OCI-M2 (cell line): ENCODE measurements at regions not wholly inside any gene's neighbourhood (a gene's known extent, or its start where the extent isn't known, plus 50 kb on each side); places are given as distances from the start of the nearest gene placed in this dataset.

Experiments used
- DNase-seq: peaks from one replicate; lab custom pipeline; 2025; ENCODE audit not compliant: unreplicated experiment; lab: John Stamatoyannopoulos, UW

- no peak for DNase-seq
Measured at GRCh38 chr6:132972971-132973370, 158.6 kb downstream of the RPS12 start.

DNA sequence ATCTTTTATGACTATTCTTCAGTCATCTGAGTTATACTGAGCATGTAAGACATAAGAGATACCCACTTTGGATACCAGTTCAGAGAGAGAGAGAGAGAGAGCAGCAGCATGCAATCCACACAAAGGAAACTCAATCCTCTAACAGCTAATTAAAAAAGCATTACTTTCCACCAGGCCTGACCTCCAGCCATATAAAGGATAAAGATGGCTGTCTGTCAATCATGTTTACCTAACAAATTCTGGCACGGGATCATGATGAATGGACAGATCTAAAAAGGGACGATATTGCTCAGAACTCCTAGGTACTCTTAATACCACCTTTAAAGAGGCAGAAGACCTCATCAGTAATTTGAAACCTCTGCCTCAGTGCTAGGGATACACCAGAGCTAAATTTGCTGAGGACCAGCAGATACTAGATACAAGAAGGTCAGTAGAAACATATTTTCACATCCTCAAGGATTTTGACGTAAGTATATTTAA lies 159.2 kb downstream of the RPS12 start:
- no peak for DNase-seq

DNA sequence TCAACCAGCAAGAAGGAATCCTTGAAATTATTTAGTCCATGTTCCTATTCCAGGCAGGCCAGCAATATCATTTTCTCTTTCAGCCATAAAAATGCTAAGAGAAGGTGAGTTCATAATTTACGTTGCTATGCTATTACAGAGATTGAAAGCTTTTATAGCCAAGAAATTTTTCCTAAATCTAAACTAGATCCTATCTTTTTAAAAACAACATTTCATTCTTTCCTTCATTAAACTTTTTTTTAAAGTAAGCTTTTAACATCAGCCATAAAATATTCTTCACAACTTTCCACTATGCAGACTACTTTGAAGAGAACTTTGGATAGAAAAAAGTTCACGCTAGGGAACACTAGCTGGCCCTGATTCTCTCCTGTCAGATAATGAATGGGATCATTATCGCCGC lies 159.8 kb downstream of the RPS12 start:
- no peak for DNase-seq

GRCh38 chr6:132977413-132977812 lies 163.0 kb downstream of the RPS12 start:
- DNase-seq = no peak

GRCh38 chr6:132978685-132979084 lies 164.3 kb downstream of the RPS12 start:
- no peak for DNase-seq

DNA sequence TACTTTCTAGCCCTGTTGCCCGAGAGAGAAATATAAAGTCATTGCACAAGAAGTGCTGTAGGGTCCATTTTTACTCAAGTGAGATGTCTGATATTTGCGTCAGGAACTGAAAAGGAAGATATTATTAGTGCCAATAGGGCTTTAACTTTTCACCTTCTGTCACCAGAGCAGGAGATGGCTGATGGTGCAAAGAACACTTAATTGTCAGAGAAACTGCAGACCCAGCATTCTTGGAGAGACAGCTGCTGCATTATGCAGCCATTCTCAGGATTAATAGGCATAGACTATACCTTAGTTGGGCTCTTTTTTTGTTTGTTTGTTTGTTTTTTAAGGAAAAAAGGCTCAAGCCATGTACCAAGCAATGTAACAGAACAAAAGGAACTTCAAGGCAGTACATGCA lies 179.4 kb downstream of the RPS12 start:
- no peak for DNase-seq

DNA sequence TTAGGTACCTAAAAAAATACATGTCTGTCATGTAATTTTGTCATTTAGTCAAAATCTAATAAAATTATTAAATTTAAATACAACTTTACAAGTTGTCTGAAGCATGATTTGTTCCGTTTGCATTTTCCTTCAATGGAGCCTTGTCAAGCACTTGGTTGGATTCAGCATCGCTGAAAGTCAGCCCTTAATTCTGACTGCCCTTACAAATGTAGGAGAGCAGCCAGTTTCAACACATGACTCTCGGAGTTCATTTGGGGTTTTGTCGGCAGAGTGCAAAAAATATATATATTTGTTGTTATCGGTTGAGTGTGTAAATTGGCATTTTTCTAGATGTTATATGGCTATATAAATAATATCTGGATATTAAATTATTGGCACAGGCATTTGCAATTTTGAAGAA lies 180.6 kb downstream of the RPS12 start:
- no peak for DNase-seq

DNA sequence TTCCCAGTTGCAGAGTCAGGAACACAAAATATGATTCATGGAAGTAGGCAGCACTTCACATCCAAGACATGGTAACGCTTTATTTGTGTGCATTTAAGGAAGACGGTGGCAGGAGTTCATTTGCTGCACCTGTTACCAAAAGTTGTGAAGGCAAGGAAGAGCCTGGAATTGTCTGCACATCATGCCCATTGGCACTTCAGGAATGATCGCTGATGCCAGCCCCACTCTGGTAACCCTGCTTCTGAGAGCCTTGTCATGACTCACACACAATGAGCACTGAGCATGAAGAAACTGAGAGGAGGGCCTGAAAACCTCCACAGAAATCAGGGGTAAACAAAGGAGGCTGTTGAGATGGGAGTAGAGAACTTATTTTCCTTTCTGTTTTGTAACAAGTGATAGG lies 181.1 kb downstream of the RPS12 start:
- no peak for DNase-seq

GRCh38 chr6:132998418-132998817 lies 184.0 kb downstream of the RPS12 start:
- DNase-seq = no peak

DNA sequence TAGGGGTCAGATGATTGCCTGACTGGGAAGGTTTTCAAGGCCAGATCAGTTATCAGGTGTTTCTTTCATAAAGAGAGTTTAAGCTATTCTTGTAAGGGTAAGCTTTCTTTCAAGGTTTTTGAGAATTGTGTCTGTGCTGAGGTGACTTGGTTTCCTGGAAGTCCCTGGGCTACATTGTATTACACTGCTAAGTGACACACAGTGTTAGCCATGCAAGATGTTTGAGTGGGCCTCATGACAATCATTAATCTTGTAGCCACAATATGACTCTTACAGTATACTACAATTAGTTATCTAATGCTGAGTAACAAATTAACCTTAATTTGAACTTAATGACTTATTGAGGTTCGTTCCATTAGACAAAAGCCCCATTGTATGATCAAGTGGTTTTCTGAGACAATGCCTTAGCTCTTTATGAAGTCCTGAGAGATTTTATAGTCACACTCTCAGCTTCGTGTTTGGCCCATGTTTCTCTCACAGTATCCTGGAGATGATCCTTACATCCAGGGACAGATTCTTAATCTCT lies 186.7 kb downstream of the RPS12 start:
- DNase-seq = no peak

DNA sequence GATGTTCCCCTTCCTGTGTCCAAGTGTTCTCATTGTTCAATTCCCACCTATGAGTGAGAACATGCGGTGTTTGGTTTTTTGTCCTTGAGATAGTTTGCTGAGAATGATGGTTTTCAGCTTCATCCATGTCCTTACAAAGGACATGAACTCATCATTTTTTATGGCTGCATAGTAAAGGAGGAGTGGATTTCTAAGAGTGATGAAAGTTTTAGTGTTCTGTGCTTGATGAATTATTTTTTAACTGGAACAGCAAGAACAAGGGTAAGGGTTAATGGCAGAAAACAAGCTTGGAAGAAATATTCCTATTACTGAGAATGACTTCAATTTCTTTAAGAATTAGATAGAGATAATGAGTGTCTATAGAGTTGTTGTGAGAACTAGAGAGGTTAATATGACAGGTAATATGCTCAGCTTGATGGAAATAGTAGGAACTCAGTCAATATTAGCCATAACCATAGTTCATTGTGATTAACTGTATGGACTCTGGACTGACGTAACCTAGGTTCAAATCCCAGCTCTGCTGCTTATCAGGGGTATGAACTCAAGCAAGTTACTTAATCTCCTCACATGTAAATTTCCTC lies 190.0 kb downstream of the RPS12 start:
- no peak for DNase-seq

- no peak for DNase-seq
Measured at GRCh38 chr6:133012774-133013173, 198.4 kb downstream of the RPS12 start.

- DNase-seq = no peak
Measured at GRCh38 chr6:133016631-133017030, 202.3 kb downstream of the RPS12 start.

- DNase-seq = no peak
Measured at GRCh38 chr6:133017581-133017980, 203.2 kb downstream of the RPS12 start.

DNA sequence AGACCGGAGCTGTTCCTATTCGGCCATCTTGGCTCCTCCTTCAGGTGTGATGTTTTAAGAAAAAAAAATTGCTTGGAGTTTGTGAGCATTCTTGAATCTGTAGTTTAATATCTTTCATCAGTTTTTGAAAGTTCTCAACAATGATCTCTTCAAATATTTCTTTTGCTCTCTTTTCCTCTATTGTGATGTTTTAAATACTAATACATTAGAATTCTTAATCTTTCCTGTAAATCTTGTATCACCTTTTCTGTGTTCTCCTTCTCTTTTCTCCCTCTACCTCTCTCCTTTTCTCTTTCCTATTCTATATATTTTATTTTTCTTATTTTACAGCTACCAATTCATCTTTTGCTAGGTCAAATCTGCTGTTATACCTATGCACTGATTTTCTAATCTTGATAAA lies 212.3 kb downstream of the RPS12 start:
- no peak for DNase-seq

DNA sequence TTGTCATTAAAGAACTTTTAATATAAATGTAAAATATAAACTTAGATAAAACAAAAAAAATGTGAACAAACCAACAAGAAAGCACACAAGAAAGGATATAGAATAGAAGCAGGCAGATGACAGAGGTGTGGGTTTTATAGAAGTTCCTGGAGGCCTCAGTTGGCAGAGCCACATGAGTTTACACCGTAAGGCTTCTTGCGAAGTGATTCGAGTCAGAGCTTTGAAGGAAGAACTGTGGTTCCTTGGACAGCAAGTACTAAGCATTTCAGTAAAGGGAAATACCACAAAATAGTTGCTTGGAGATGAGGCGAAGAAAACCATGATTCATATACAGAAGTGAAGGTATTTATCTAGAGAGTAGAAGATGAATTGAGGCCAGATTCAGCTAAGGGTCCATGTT lies 207.9 kb upstream of the EYA4 start:
- DNase-seq = no peak

DNA sequence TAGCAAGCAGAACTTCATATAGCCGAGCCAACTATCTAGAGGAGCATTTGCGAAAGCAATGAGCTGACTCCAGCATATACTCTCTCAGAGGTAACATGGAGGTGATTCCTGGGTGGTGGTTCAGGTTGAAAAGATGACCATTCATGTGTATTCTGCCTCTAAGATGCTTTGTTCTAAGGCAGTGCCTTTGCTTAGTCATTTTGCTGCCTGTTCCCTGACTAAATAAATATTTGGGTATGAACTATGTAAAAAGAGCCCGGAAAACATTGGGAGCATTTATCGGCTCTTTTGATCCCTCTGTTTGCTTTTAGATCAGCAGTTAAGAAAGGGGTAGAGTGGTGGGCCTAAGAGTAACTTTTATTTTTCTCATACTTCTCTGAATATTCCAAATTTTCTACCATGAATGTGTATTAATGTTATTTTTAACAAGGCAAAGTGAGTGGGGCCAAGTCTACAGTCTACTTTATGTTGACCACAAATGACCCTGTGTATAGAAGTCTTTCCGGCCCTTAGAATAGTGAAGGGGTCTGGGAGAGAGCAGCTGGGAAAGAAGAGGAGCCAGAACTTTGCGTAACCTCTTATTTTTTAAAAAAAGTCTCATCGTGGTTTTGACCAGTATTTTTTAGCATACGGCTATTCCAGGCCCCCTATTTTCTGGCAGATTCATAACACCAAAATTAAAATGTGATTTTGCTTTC lies 206.5 kb upstream of the EYA4 start:
- DNase-seq = no peak

DNA sequence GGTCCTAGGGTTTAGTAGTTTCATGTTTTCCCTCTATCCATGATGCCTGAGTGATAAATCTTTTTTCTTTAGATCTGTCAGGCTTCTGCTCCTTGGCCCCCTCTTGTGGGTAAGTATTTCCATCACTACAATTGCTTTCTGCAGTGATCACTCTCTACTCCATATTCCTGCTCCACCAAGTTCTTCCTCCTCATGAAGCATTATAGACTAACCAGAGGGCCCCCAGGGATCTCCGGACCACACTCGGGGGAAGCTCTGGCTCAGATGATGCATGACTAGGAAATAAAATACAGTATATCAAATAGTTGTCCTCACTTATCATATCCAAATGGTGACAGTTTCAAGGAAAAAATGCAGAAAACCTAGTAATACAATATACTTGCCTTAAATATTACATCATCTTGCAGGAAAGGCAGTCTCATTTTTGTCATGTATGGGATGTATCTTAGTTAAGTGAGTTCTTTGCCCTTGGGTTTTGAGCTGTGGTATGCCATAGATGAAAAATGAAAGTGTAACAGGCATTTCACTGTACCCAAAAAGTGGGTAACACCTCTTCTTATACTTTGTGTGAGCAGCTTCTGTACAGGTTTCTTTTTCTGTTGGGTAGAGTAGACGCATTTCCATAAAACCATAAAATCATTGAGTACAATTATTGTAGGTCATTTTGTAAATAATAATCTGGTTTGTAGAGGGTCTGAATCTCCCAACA lies 200.9 kb upstream of the EYA4 start:
- DNase-seq = no peak

DNA sequence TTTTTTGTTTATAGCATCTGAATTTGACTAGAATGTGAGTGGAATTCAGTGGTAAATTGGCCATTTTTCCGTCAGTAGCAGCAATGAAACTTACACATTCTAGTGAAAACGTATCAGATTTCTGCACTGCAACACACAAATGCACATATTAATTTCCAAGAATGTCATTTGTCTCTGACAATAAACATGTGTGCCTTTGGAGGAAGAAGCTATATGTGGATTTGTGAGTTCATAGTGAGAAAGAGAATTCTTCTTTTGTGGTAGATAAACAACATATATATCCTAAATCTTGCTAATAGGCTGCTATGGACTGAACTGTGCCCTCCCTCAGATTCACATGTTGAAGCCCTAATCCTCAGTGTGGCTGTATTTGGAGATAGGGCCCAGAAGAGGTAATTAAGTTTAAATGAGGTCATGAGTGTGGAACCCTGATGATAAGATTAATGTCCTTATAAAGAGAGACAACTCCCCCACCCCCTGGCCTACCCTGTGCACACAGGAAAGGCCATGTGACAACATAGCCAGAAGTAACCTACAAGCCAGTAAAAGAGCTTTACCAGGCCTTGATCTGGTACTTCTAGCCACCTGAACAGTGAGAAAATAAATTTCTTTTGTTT lies 200.2 kb upstream of the EYA4 start:
- peak; percentile 62 for DNase-seq

DNA sequence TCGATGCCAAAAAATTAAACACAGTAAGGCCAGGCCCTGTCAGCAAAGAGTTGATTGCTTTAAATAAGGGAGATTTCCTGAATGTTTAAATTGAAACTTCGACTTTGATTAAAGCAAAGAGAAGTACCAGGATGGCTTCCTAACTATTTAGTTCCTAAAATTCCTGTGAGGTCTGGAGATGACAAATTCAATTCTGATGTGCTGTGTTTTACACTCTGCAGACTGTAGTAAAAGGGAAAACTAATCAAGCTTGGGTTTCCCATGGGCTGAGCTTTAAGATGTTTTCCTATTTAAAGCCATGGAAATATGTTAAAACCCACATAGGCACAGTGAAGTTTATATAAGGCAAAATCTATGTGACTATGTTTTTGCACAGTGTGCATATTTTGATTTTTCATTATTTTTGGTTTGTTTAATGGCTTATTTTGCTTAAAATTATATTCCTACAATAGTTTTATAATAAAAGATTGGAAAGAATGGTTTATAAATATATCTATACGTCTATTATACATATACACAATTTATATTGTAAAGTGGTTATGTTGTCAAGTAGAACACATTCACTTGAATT lies 198.5 kb upstream of the EYA4 start:
- DNase-seq = no peak

DNA sequence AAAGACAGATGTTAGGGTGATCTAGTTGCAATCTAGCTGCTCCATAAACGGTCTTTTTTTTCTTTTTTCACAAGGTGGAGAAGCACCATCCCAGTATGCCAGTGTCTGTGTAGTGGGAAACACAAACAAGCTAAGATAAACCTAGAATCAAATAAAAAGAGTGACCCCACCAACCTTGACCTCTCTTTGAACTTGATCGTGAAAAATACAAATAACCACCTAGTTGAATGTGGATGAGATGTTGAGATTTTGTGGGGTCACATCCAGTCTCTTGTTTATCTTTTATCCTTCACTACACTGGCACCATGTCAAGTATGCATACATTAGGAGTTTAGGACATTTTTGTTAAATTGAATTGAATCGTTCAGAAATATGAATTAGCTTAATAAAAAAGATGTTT lies 194.6 kb upstream of the EYA4 start:
- DNase-seq = no peak
